ENCODE measurements at regions not wholly inside any gene's neighbourhood (a gene's known extent, or its start where the extent isn't known, plus 50 kb on each side); places are given as distances from the start of the nearest gene placed in this dataset.

DNA sequence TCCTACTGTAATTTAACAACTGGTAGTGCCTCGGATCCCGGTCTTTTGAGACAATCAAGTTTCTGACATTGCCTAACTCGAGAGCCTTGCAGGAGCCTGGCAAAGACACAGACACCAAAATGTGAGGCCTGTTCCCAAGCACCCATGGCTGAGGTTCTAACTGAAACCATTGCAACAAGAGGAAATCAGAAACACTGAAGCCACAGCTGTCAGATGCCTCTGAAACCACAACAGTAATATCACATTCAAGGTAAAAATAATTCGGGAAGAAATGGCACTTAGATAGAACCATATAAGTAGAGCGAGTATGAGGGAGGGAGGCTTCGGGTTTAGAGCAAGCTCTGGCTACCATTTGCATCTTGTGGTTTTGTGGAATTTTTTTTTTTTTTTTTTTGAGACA is 285.9 kb downstream of the FBXO15 start:
- H3K4me3 ChIP-seq (ENCODE audit: low read length, poor library complexity, severe bottlenecking): no peak overlapping the region
- peak overlapping the region; percentile 54 for H3K9ac ChIP-seq (ENCODE audit: low read depth, low read length, poor library complexity, severe bottlenecking)
- no peaks in the 10 kb centered on the region for H3K9me2 ChIP-seq (replicated peaks; ENCODE audit: low read depth, low read length)
- H3K4me1 ChIP-seq (ENCODE audit: insufficient read depth, low read length, poor library complexity, severe bottlenecking): peaks cover 23% of the 10 kb centered on the region
- no peaks in the 10 kb centered on the region for H3K27me3 ChIP-seq (ENCODE audit: insufficient read depth, low read length, poor library complexity, severe bottlenecking)
- H3K9me3 ChIP-seq (ENCODE audit: insufficient read depth, low read depth, low read length): no peaks in the 10 kb centered on the region
- peak overlapping the region; percentile 63 for H2AFZ ChIP-seq (ENCODE audit: low read length)
- H3F3A ChIP-seq (ENCODE audit: low read depth): no peaks in the 10 kb centered on the region
- H3K36me3 ChIP-seq (ENCODE audit: insufficient read depth, low read length): no peaks in the 10 kb centered on the region
- H3K79me2 ChIP-seq (ENCODE audit: insufficient read depth, low read length): no peaks in the 10 kb centered on the region
- TF ChIP-seq, protein P1, sequence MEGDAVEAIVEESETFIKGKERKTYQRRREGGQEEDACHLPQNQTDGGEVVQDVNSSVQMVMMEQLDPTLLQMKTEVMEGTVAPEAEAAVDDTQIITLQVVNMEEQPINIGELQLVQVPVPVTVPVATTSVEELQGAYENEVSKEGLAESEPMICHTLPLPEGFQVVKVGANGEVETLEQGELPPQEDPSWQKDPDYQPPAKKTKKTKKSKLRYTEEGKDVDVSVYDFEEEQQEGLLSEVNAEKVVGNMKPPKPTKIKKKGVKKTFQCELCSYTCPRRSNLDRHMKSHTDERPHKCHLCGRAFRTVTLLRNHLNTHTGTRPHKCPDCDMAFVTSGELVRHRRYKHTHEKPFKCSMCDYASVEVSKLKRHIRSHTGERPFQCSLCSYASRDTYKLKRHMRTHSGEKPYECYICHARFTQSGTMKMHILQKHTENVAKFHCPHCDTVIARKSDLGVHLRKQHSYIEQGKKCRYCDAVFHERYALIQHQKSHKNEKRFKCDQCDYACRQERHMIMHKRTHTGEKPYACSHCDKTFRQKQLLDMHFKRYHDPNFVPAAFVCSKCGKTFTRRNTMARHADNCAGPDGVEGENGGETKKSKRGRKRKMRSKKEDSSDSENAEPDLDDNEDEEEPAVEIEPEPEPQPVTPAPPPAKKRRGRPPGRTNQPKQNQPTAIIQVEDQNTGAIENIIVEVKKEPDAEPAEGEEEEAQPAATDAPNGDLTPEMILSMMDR (conservative IDR thresholded peaks at IDR 0.05; ENCODE audit: low read length): no peak
- no peak for TF ChIP-seq EZH2phosphoT487 (IDR thresholded peaks at IDR 0.05; ENCODE audit: borderline replicate concordance)
- no peaks in the 10 kb centered on the region for H4K20me1 ChIP-seq (ENCODE audit: insufficient read depth, low read length, poor library complexity, severe bottlenecking)
- peak overlapping the region; percentile 60 for H3K4me2 ChIP-seq (ENCODE audit: low read depth, low read length, poor library complexity, severe bottlenecking)

DNA sequence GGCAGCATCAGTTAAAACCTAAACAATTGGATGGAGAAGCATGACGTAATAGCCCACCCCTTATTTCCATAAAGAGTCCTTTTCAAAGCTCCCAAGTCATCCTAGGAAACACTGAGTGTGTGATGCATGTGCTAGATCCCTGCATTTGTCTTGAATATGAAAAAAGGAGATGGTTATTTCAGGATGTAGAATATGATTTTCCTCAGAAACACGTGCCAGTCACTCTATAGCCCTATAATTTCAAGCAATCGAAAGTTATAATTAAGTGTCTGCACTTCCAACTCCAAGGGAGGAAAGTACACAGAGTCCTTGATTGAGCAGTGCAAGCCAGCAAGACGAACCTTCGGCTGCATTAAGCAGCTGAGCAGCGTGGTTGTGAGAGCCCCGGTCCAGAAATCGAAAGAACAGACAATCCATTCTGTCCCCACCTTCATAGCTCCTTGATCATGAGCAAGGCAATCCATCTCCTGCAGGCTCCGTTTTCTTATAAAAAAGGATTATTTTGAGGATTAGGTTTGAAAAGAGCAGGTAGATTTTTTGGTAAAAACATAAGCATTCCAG is 287.7 kb downstream of the FBXO15 start:
- Histone ChIP-seq H3K4me1 (ENCODE audit: insufficient read depth, low read length, poor library complexity, severe bottlenecking) (peaks cover 23% of the 10 kb centered on the region), H3K4me2 (ENCODE audit: low read depth, low read length, poor library complexity, severe bottlenecking) (no peak overlapping the region), H4K20me1 (ENCODE audit: insufficient read depth, low read length, poor library complexity, severe bottlenecking) (no peaks in the 10 kb centered on the region), H3K9me2 (replicated peaks; ENCODE audit: low read depth, low read length) (no peaks in the 10 kb centered on the region), H3K9ac (ENCODE audit: low read depth, low read length, poor library complexity, severe bottlenecking) (no peak overlapping the region), H3K36me3 (ENCODE audit: insufficient read depth, low read length) (no peaks in the 10 kb centered on the region), H3K4me3 (ENCODE audit: low read length, poor library complexity, severe bottlenecking) (no peak overlapping the region), H3K9me3 (ENCODE audit: insufficient read depth, low read depth, low read length) (no peaks in the 10 kb centered on the region), H2AFZ (ENCODE audit: low read length) (no peak overlapping the region), H3K79me2 (ENCODE audit: insufficient read depth, low read length) (no peaks in the 10 kb centered on the region), H3F3A (ENCODE audit: low read depth) (no peaks in the 10 kb centered on the region), H3K27me3 (ENCODE audit: insufficient read depth, low read length, poor library complexity, severe bottlenecking) (no peaks in the 10 kb centered on the region)
- TF ChIP-seq, protein P1 (conservative IDR thresholded peaks at IDR 0.05; ENCODE audit: low read length): no peak
- no peak for TF ChIP-seq EZH2phosphoT487 (IDR thresholded peaks at IDR 0.05; ENCODE audit: borderline replicate concordance)

DNA sequence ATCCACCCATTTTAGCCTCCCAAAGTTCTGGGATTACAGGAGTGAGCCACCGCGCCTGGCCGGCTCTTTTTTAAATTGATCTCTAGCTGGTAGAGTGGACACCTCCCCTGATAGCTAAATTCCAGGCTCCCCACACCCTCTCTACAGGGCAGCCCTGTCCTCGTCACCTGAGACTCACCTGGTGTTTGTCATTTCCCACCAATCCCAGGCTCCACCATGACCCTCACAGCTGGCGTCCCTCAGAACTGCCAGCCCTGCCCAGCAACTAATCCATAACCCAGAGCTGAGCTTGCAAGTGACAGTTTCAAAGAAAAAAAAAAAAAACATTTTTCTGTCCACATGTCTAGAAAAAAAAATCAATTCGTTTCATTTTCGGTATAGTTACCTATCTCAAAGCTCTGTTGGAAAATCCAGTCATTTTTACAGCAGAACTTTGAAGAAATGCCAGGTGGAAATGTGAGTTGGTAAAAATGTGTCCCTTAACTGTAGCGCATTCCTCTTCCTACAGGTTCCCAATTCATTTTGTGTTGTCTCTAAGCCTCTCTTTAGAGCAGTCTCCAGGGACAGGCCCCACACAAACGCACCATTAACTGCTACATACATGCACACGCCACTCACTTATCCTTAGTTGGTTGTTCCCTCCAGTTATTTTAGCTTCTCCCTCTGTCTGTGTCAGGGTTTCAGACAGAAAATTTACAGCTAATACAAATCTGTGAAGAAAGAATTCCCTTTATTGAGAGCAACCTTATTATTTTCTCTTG is 294.7 kb downstream of the FBXO15 start:
- no peaks in the 10 kb centered on the region for H4K20me1 ChIP-seq (ENCODE audit: insufficient read depth, low read length, poor library complexity, severe bottlenecking)
- no peak overlapping the region for H3K9ac ChIP-seq (ENCODE audit: low read depth, low read length, poor library complexity, severe bottlenecking)
- H3K27me3 ChIP-seq (ENCODE audit: insufficient read depth, low read length, poor library complexity, severe bottlenecking): no peaks in the 10 kb centered on the region
- H2AFZ ChIP-seq (ENCODE audit: low read length): no peak overlapping the region
- no peaks in the 10 kb centered on the region for H3K36me3 ChIP-seq (ENCODE audit: insufficient read depth, low read length)
- H3K9me3 ChIP-seq (ENCODE audit: insufficient read depth, low read depth, low read length): no peaks in the 10 kb centered on the region
- no peak overlapping the region for H3K4me3 ChIP-seq (ENCODE audit: low read length, poor library complexity, severe bottlenecking)
- TF ChIP-seq, protein P1 (conservative IDR thresholded peaks at IDR 0.05; ENCODE audit: low read length): no peak
- TF ChIP-seq EZH2phosphoT487 (IDR thresholded peaks at IDR 0.05; ENCODE audit: borderline replicate concordance): no peak
- H3F3A ChIP-seq (ENCODE audit: low read depth): no peaks in the 10 kb centered on the region
- H3K4me1 ChIP-seq (ENCODE audit: insufficient read depth, low read length, poor library complexity, severe bottlenecking): peaks cover 7% of the 10 kb centered on the region
- H3K79me2 ChIP-seq (ENCODE audit: insufficient read depth, low read length): no peaks in the 10 kb centered on the region
- no peaks in the 10 kb centered on the region for H3K9me2 ChIP-seq (replicated peaks; ENCODE audit: low read depth, low read length)
- no peak overlapping the region for H3K4me2 ChIP-seq (ENCODE audit: low read depth, low read length, poor library complexity, severe bottlenecking)

Data from Loucy (cell line).